SK-N-SH (cell line): ENCODE measurements at regions not wholly inside any gene's neighbourhood (a gene's known extent, or its start where the extent isn't known, plus 50 kb on each side); places are given as distances from the start of the nearest gene placed in this dataset.

ENCODE experiments used
- CTCF ChIA-PET: fragments of 300-600, 350-600 bp; formaldehyde crosslinking; extraction: SDS; loops from one replicate; lab custom pipeline; 2021; lab: Yijun Ruan, JAX
- POLR2A ChIA-PET: fragments of 350-600 bp; sonication (Branson Sonifier 250); formaldehyde crosslinking; extraction: SDS; loops from one replicate; lab custom pipeline; 2020; ENCODE audit warnings: antibody characterized with exemption, inconsistent platforms; lab: Yijun Ruan, JAX
- DNase-seq: peaks from one replicate; pipeline ENCODE4 v3.0.0; 2012
- H2AFZ ChIP-seq: fragments of 200-600 bp; sonication (generic); 2 replicates; pipeline ENCODE4 v1.8.1; 2016; ENCODE audit warnings: antibody characterized with exemption, mild to moderate bottlenecking, low read depth
- H3F3A ChIP-seq: fragments of 200-600 bp; sonication (generic); replicated peaks from 2 replicates; pipeline ENCODE3; 2016; ENCODE audit warnings: antibody characterized with exemption, mild to moderate bottlenecking; ENCODE audit not compliant: insufficient read depth
- H3K27ac ChIP-seq, 2 experiments: fragments of 200-500 bp in 1 of 2; fragments of 200-600 bp in 1 of 2; sonication (Bioruptor generic) in 1 of 2; sonication (generic), shearing (Covaris generic) in 1 of 2; 2 replicates each; pipeline versions ENCODE4 v1.5.1 to v1.6.1; 2014 to 2016; ENCODE audit warnings: low read depth in 2 of 2, inconsistent platforms in 1 of 2, low read length in 1 of 2, mild to moderate bottlenecking in 1 of 2, mixed read lengths in 1 of 2
- H3K27me3 ChIP-seq: fragments of 200-600 bp; sonication (generic), shearing (Covaris generic); 2 replicates; pipeline ENCODE4 v1.6.1; 2016; ENCODE audit warnings: mixed run types; ENCODE audit not compliant: insufficient read depth
- H3K36me3 ChIP-seq, 2 experiments: fragments of 200-500 bp in 1 of 2; fragments of 200-600 bp in 1 of 2; sonication (Bioruptor generic) in 1 of 2; sonication (generic) in 1 of 2; replicated peaks in 1 of 2; 2 replicates each; pipeline versions ENCODE3 to v1.5.1; 2014 to 2016; ENCODE audit warnings: low read length in 1 of 2, mild to moderate bottlenecking in 1 of 2; ENCODE audit not compliant: insufficient read depth in 2 of 2, control insufficient read depth in 1 of 2
- H3K4me1 ChIP-seq, 2 experiments: fragments of 200-500 bp in 1 of 2; fragments of 200-600 bp in 1 of 2; sonication (Bioruptor generic) in 1 of 2; sonication (generic), shearing (Covaris generic) in 1 of 2; 2 replicates each; pipeline versions ENCODE4 v1.5.1 to v1.6.1; 2014 to 2016; ENCODE audit warnings: low read depth in 1 of 2, low read length in 1 of 2, mixed run types in 1 of 2; ENCODE audit not compliant: insufficient read depth in 2 of 2, control insufficient read depth in 1 of 2
- H3K4me2 ChIP-seq: fragments of 200-600 bp; sonication (generic), shearing (Covaris generic); 2 replicates; pipeline ENCODE4 v1.6.1; 2017; ENCODE audit warnings: mixed run types
- H3K4me3 ChIP-seq, 2 experiments: fragments of 200-500 bp in 1 of 2; fragments of 200-600 bp in 1 of 2; sonication (Bioruptor generic) in 1 of 2; sonication (generic), shearing (Covaris generic) in 1 of 2; 2 replicates each; pipeline versions ENCODE4 v1.5.1 to v1.8.1; 2014 to 2016; ENCODE audit warnings: low read depth in 2 of 2, inconsistent platforms in 1 of 2, low read length in 1 of 2, mild to moderate bottlenecking in 1 of 2, mixed read lengths in 1 of 2, moderate library complexity in 1 of 2
- H3K79me2 ChIP-seq: fragments of 200-600 bp; sonication (generic); 2 replicates; pipeline ENCODE4 v1.8.1; 2017; ENCODE audit warnings: mild to moderate bottlenecking; ENCODE audit not compliant: insufficient read depth
- H3K9ac ChIP-seq: fragments of 200-600 bp; sonication (generic); 2 replicates; pipeline ENCODE4 v1.6.1; 2017; ENCODE audit warnings: mixed run types
- H3K9me2 ChIP-seq: fragments of 200-600 bp; sonication (generic); 2 replicates; pipeline ENCODE4 v1.6.1; 2017; ENCODE audit warnings: mixed run types
- H3K9me3 ChIP-seq: fragments of 200-600 bp; sonication (generic); 2 replicates; pipeline ENCODE4 v1.6.1; 2017; ENCODE audit warnings: mixed run types, mild to moderate bottlenecking, moderate library complexity
- H4K20me1 ChIP-seq: fragments of 200-600 bp; sonication (generic); 2 replicates; pipeline ENCODE4 v1.6.1; 2017; ENCODE audit warnings: mild to moderate bottlenecking, mixed run types; ENCODE audit not compliant: insufficient read depth
- ELF1 ChIP-seq: IDR thresholded peaks from 2 replicates; pipeline ENCODE4 v1.4.0; 2012
- EP300 ChIP-seq, 2 experiments: IDR thresholded peaks; 2 replicates each; pipeline versions ENCODE4 v1.4.0 to v1.6.1; 2012; ENCODE audit warnings: borderline replicate concordance in 1 of 2, low read depth in 1 of 2, low read length in 1 of 2
- FOSL2 ChIP-seq: IDR thresholded peaks from 2 replicates; pipeline ENCODE4 v1.4.0; 2012; ENCODE audit warnings: low read depth, mild to moderate bottlenecking, moderate library complexity, borderline replicate concordance
- GABPA ChIP-seq: IDR thresholded peaks from 2 replicates; pipeline ENCODE4 v1.4.0; 2012; ENCODE audit warnings: low read depth, mild to moderate bottlenecking
- MAX ChIP-seq: IDR thresholded peaks from 2 replicates; pipeline ENCODE4 v1.4.0; 2012; ENCODE audit warnings: low read depth
- MXI1 ChIP-seq: IDR thresholded peaks from 2 replicates; pipeline ENCODE4 v1.6.1; 2012; ENCODE audit warnings: mild to moderate bottlenecking, low read depth, low read length, improper control_type of control experiment
- NRF1 ChIP-seq: IDR thresholded peaks from 2 replicates; pipeline ENCODE4 v1.6.1; 2012; ENCODE audit warnings: low read depth, mild to moderate bottlenecking, low read length
- POLR2AphosphoS5 ChIP-seq: IDR thresholded peaks from 2 replicates; pipeline ENCODE4 v1.6.1; 2012; ENCODE audit warnings: low read depth, low read length
- RAD21 ChIP-seq: IDR thresholded peaks from 2 replicates; pipeline ENCODE4 v1.6.1; 2012; ENCODE audit warnings: mild to moderate bottlenecking, low read length
- RFX5 ChIP-seq: IDR thresholded peaks from 2 replicates; pipeline ENCODE4 v1.6.1; 2012; ENCODE audit warnings: mild to moderate bottlenecking, improper control_type of control experiment, low read length
- RXRA ChIP-seq: IDR thresholded peaks from 2 replicates; pipeline ENCODE4 v1.4.0; 2012; ENCODE audit warnings: low read depth, mild to moderate bottlenecking, borderline replicate concordance
- SMC3 ChIP-seq: IDR thresholded peaks from 2 replicates; pipeline ENCODE4 v1.6.1; 2012; ENCODE audit warnings: low read depth, low read length, improper control_type of control experiment
- WGBS: methylation state at CpG from one replicate; pipeline ENCODE4 v1.1.6; 2017; ENCODE audit warnings: low lambda C conversion rate; 5-methylcytosine and 5-hydroxymethylcytosine counted together
- TF ChIP-seq, protein P1 (sequence below): IDR thresholded peaks from 2 replicates; pipeline ENCODE4; 2012
- TF ChIP-seq, protein P2 (sequence below): fragments of 200-600 bp; sonication (generic); IDR thresholded peaks from 2 replicates; pipeline ENCODE4 v1.6.1; 2017; ENCODE audit warnings: antibody characterized with exemption, mild to moderate bottlenecking, moderate library complexity
- TF ChIP-seq, protein P3 (sequence below): IDR thresholded peaks from 2 replicates; pipeline ENCODE4 v1.4.0; 2012; ENCODE audit warnings: low read depth, borderline replicate concordance

- POLR2A ChIA-PET, result no interaction called here
- peaks cover under 1% of the 10 kb centered on the region for H3F3A ChIP-seq
- no peaks in the 10 kb centered on the region for H3K27me3 ChIP-seq
- peaks cover 3 to 4% of the 10 kb centered on the region in 2 experiments; a peak in 2 of 4 replicates for H3K4me1 ChIP-seq
- TF ChIP-seq GABPA, result no peak
- TF ChIP-seq, protein P1, sequence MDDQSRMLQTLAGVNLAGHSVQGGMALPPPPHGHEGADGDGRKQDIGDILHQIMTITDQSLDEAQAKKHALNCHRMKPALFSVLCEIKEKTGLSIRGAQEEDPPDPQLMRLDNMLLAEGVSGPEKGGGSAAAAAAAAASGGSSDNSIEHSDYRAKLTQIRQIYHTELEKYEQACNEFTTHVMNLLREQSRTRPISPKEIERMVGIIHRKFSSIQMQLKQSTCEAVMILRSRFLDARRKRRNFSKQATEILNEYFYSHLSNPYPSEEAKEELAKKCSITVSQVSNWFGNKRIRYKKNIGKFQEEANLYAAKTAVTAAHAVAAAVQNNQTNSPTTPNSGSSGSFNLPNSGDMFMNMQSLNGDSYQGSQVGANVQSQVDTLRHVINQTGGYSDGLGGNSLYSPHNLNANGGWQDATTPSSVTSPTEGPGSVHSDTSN, result no peak
- no peak for TF ChIP-seq RAD21
- TF ChIP-seq, protein P2, sequence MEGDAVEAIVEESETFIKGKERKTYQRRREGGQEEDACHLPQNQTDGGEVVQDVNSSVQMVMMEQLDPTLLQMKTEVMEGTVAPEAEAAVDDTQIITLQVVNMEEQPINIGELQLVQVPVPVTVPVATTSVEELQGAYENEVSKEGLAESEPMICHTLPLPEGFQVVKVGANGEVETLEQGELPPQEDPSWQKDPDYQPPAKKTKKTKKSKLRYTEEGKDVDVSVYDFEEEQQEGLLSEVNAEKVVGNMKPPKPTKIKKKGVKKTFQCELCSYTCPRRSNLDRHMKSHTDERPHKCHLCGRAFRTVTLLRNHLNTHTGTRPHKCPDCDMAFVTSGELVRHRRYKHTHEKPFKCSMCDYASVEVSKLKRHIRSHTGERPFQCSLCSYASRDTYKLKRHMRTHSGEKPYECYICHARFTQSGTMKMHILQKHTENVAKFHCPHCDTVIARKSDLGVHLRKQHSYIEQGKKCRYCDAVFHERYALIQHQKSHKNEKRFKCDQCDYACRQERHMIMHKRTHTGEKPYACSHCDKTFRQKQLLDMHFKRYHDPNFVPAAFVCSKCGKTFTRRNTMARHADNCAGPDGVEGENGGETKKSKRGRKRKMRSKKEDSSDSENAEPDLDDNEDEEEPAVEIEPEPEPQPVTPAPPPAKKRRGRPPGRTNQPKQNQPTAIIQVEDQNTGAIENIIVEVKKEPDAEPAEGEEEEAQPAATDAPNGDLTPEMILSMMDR, result no peak
- TF ChIP-seq RXRA, result no peak
- TF ChIP-seq RFX5, result no peak
- no peak for TF ChIP-seq ELF1
- no peak overlapping the region for H3K9ac ChIP-seq
- CTCF ChIA-PET, result no interaction called here
- H4K20me1 ChIP-seq, result no peaks in the 10 kb centered on the region
- no peak overlapping the region for H3K4me3 ChIP-seq
- H3K9me3 ChIP-seq, result no peaks in the 10 kb centered on the region
- H3K27ac ChIP-seq, result no peak overlapping the region
- no peak overlapping the region for H3K4me2 ChIP-seq
- H3K36me3 ChIP-seq, result no peaks in the 10 kb centered on the region
- DNase-seq, result no peak
- 73% methylated on average over 4 of the region's 4 CpGs for WGBS
- H2AFZ ChIP-seq, result no peak overlapping the region
- no peaks in the 10 kb centered on the region for H3K9me2 ChIP-seq
- no peaks in the 10 kb centered on the region for H3K79me2 ChIP-seq
These were observed 503.1 kb downstream of the PREX1 start for GRCh38 chr20:48324744-48325143.

DNA sequence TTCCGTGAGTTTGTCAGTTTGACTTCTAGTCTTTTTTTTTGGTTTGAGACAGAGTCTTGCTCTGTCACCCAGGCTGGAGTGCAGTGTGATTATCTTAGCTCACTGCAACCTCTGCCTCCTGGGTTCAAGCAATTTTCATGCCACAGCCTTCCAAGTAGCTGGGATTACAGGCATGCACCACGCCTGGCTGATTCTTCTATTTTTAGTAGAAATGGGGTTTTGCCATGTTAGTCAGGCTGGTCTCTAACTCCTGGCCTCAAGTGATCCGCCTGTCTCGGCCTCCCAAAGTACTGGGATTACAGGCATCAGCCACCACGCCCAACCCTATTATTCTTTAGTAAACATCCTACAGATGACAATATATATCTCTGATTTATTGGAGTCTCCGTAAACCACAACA lies 506.5 kb downstream of the PREX1 start:
- 87% methylated on average over 6 of the region's 6 CpGs for WGBS
- Histone ChIP-seq H3K4me3 (no peak overlapping the region), H3K9ac (no peak overlapping the region), H3K4me1 (no peaks in the 10 kb centered on the region), H3F3A (no peaks in the 10 kb centered on the region), H3K9me3 (no peaks in the 10 kb centered on the region), H3K36me3 (no peaks in the 10 kb centered on the region), H4K20me1 (no peaks in the 10 kb centered on the region), H3K9me2 (no peaks in the 10 kb centered on the region)
- no peak for DNase-seq
- TF ChIP-seq, protein P3, sequence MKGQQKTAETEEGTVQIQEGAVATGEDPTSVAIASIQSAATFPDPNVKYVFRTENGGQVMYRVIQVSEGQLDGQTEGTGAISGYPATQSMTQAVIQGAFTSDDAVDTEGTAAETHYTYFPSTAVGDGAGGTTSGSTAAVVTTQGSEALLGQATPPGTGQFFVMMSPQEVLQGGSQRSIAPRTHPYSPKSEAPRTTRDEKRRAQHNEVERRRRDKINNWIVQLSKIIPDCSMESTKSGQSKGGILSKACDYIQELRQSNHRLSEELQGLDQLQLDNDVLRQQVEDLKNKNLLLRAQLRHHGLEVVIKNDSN, result no peak
- no peak for TF ChIP-seq EP300 (IDR thresholded peaks at IDR 0.05; ENCODE audit: borderline replicate concordance in 1 of 2, low read depth in 1 of 2, low read length in 1 of 2)
- TF ChIP-seq NRF1, result no peak
- no peak for TF ChIP-seq RFX5
- no peak for TF ChIP-seq MAX
- TF ChIP-seq POLR2AphosphoS5, result no peak
- TF ChIP-seq SMC3, result no peak
- no peak for TF ChIP-seq FOSL2
- no peak for TF ChIP-seq RAD21
- no peak for TF ChIP-seq MXI1
- TF ChIP-seq, all 33 proteins: peak for 0
- H3K79me2 ChIP-seq, result no peaks in the 10 kb centered on the region
- H3K4me2 ChIP-seq, result no peak overlapping the region
- no peak overlapping the region for H2AFZ ChIP-seq
- POLR2A ChIA-PET, result no interaction called here
- no peak overlapping the region for H3K27ac ChIP-seq
- H3K27me3 ChIP-seq, result no peaks in the 10 kb centered on the region; the same call in 1 of the 2 replicates
- CTCF ChIA-PET, result interaction anchor here (0.7 kb wide), 1 partner anchor 299 kb away, joined by 3 read pairs; no protein-coding TSS in a partner anchor
